Astrocyte of the spinal cord (primary cell): ENCODE measurements at regions not wholly inside any gene's neighbourhood (a gene's known extent, or its start where the extent isn't known, plus 50 kb on each side); places are given as distances from the start of the nearest gene placed in this dataset.

Source experiments
- DNase-seq: peaks from one replicate; pipeline ENCODE4 v3.0.0; 2011; ENCODE audit warnings: low read depth, low spot score
- H3K4me3 ChIP-seq: 2 replicates; pipeline ENCODE4 v1.5.1; 2011; ENCODE audit warnings: low read depth, mild to moderate bottlenecking, low read length, moderate library complexity
- CTCF ChIP-seq: IDR thresholded peaks from 2 replicates; pipeline ENCODE4 v1.5.1; 2012; ENCODE audit warnings: low read depth, mild to moderate bottlenecking, low read length, inconsistent platforms
- in situ Hi-C: cut with HindIII; loops from 2 replicates; pipeline ENCODE4 v1.10.0; 2017; ENCODE audit warnings: low sequenced_read_pairs

GRCh38 chr7:35556515-35557471 lies 138.1 kb downstream of the HERPUD2 start:
- no peak for DNase-seq
- TF ChIP-seq CTCF = no peak
- no peak overlapping the region for H3K4me3 ChIP-seq
- in situ Hi-C loops = no loop called here

GRCh38 chr7:35555934-35556333 lies 139.0 kb downstream of the HERPUD2 start:
- no peak overlapping the region for H3K4me3 ChIP-seq
- no peak for TF ChIP-seq CTCF
- in situ Hi-C loops = no loop called here
- peak; percentile 3 for DNase-seq

- H3K4me3 ChIP-seq = no peak overlapping the region
- no peak for TF ChIP-seq CTCF
- no peak for DNase-seq
- in situ Hi-C loops = no loop called here
Measured at GRCh38 chr7:35555386-35555785, 139.5 kb downstream of the HERPUD2 start.

- TF ChIP-seq CTCF = no peak
- DNase-seq = no peak
- in situ Hi-C loops = no loop called here
- H3K4me3 ChIP-seq = no peak overlapping the region
Measured at GRCh38 chr7:35553519-35553918, 141.4 kb downstream of the HERPUD2 start.

GRCh38 chr7:35552691-35553090 lies 142.2 kb downstream of the HERPUD2 start:
- in situ Hi-C loops = no loop called here
- DNase-seq = no peak
- no peak overlapping the region for H3K4me3 ChIP-seq
- TF ChIP-seq CTCF = no peak

- no peak for DNase-seq
- TF ChIP-seq CTCF = no peak
- in situ Hi-C loops = no loop called here
- H3K4me3 ChIP-seq = no peak overlapping the region
Measured at GRCh38 chr7:35551321-35552081, 143.4 kb downstream of the HERPUD2 start.
